ENCODE measurements at regions not wholly inside any gene's neighbourhood (a gene's known extent, or its start where the extent isn't known, plus 50 kb on each side); places are given as distances from the start of the nearest gene placed in this dataset.
A peak's percentile ranks its signal among the peaks of the same experiment; 100 is the strongest.

DNA sequence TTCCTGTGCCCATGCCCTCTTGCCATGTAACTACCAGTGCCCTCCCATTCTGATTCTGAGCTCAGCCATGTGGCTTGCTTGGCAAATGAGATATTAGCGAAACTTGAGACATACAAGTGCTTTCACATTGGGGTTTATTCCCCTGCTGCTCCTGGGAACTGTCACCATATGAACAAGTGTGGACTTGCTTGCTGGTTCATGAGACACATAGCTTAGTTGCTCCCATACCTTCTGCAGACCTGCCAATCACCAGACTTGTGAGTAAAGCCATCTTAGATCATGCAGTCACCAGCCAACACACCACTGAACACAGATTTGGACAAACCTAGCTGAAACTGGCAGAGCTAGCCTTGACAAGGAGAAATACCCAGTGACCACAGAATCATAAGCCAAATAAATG is 155.1 kb downstream of the SS18 start:
- no peaks in the 10 kb centered on the region for H4K20me1 ChIP-seq (ENCODE audit: insufficient read depth, low read length, poor library complexity, severe bottlenecking)
- H3F3A ChIP-seq (ENCODE audit: low read depth) = no peaks in the 10 kb centered on the region
- no peaks in the 10 kb centered on the region for H3K9me2 ChIP-seq (replicated peaks; ENCODE audit: low read depth, low read length)
- no peaks in the 10 kb centered on the region for H3K79me2 ChIP-seq (ENCODE audit: insufficient read depth, low read length)
- H2AFZ ChIP-seq (ENCODE audit: low read length) = no peak overlapping the region
- H3K9me3 ChIP-seq (ENCODE audit: insufficient read depth, low read depth, low read length) = no peaks in the 10 kb centered on the region
- H3K36me3 ChIP-seq (ENCODE audit: insufficient read depth, low read length) = no peaks in the 10 kb centered on the region
- H3K27me3 ChIP-seq (ENCODE audit: insufficient read depth, low read length, poor library complexity, severe bottlenecking) = no peaks in the 10 kb centered on the region
- TF ChIP-seq, protein P1, sequence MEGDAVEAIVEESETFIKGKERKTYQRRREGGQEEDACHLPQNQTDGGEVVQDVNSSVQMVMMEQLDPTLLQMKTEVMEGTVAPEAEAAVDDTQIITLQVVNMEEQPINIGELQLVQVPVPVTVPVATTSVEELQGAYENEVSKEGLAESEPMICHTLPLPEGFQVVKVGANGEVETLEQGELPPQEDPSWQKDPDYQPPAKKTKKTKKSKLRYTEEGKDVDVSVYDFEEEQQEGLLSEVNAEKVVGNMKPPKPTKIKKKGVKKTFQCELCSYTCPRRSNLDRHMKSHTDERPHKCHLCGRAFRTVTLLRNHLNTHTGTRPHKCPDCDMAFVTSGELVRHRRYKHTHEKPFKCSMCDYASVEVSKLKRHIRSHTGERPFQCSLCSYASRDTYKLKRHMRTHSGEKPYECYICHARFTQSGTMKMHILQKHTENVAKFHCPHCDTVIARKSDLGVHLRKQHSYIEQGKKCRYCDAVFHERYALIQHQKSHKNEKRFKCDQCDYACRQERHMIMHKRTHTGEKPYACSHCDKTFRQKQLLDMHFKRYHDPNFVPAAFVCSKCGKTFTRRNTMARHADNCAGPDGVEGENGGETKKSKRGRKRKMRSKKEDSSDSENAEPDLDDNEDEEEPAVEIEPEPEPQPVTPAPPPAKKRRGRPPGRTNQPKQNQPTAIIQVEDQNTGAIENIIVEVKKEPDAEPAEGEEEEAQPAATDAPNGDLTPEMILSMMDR (conservative IDR thresholded peaks at IDR 0.05; ENCODE audit: low read length) = no peak
- TF ChIP-seq EZH2phosphoT487 (IDR thresholded peaks at IDR 0.05; ENCODE audit: borderline replicate concordance) = no peak
- no peaks in the 10 kb centered on the region for H3K4me1 ChIP-seq (ENCODE audit: insufficient read depth, low read length, poor library complexity, severe bottlenecking)
- no peak overlapping the region for H3K4me2 ChIP-seq (ENCODE audit: low read depth, low read length, poor library complexity, severe bottlenecking)
- no peak overlapping the region for H3K4me3 ChIP-seq (ENCODE audit: low read length, poor library complexity, severe bottlenecking)
- H3K9ac ChIP-seq (ENCODE audit: low read depth, low read length, poor library complexity, severe bottlenecking) = no peak overlapping the region

DNA sequence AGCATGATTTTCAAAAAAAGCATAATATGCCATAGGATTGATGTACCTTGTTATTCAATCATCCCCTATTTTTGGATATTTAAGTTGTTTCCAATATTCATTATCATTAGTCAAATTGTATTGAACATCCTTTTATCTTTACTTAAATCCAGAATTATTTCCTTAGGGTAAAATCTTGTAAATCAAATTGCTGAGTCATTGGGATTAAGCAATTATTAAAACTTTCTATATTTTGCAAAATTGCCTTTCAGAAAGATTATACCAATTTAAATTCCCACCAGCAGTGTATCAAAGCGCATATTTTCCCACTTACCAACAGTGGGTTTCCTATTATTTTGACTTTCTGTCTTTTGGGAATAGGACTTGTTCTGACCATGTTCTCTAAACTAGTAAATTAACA is 159.3 kb downstream of the SS18 start:
- H3K9me3 ChIP-seq (ENCODE audit: insufficient read depth, low read depth, low read length) = no peaks in the 10 kb centered on the region
- H2AFZ ChIP-seq (ENCODE audit: low read length) = no peak overlapping the region
- no peak overlapping the region for H3K9ac ChIP-seq (ENCODE audit: low read depth, low read length, poor library complexity, severe bottlenecking)
- H3F3A ChIP-seq (ENCODE audit: low read depth) = no peaks in the 10 kb centered on the region
- no peaks in the 10 kb centered on the region for H3K27me3 ChIP-seq (ENCODE audit: insufficient read depth, low read length, poor library complexity, severe bottlenecking)
- no peaks in the 10 kb centered on the region for H3K9me2 ChIP-seq (replicated peaks; ENCODE audit: low read depth, low read length)
- H3K4me3 ChIP-seq (ENCODE audit: low read length, poor library complexity, severe bottlenecking) = no peak overlapping the region
- no peaks in the 10 kb centered on the region for H3K79me2 ChIP-seq (ENCODE audit: insufficient read depth, low read length)
- no peaks in the 10 kb centered on the region for H3K36me3 ChIP-seq (ENCODE audit: insufficient read depth, low read length)
- peaks cover 9% of the 10 kb centered on the region for H3K4me1 ChIP-seq (ENCODE audit: insufficient read depth, low read length, poor library complexity, severe bottlenecking)
- H4K20me1 ChIP-seq (ENCODE audit: insufficient read depth, low read length, poor library complexity, severe bottlenecking) = no peaks in the 10 kb centered on the region
- H3K4me2 ChIP-seq (ENCODE audit: low read depth, low read length, poor library complexity, severe bottlenecking) = no peak overlapping the region
- TF ChIP-seq, protein P1 (conservative IDR thresholded peaks at IDR 0.05; ENCODE audit: low read length) = no peak
- TF ChIP-seq EZH2phosphoT487 (IDR thresholded peaks at IDR 0.05; ENCODE audit: borderline replicate concordance) = no peak

DNA sequence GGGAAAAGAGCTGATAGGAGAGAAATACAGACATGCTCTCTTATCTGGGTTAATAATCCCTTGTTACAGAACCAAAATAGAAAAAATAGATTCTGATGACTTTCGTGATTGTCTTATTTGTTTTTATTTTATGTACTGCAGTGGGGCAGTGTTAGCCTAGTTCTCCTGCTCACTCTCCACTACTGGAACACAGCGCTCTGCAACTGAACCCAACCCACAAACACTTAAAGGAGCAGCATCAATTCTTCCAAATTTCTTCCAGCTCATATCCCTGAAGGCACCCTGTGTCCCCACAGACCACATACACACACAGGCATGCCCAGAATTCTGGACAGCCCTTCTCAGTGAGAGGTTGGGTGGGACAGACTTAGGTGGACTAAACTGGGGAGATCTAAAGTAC is 160.6 kb downstream of the SS18 start:
- Histone ChIP-seq H2AFZ (ENCODE audit: low read length) (0 out of 2 replicates have a peak overlapping the region, but pooled peaks have one; percentile 36), H3K9ac (ENCODE audit: low read depth, low read length, poor library complexity, severe bottlenecking) (no peak overlapping the region), H3K36me3 (ENCODE audit: insufficient read depth, low read length) (no peaks in the 10 kb centered on the region), H3K27me3 (ENCODE audit: insufficient read depth, low read length, poor library complexity, severe bottlenecking) (no peaks in the 10 kb centered on the region), H3K9me3 (ENCODE audit: insufficient read depth, low read depth, low read length) (no peaks in the 10 kb centered on the region), H3K4me2 (ENCODE audit: low read depth, low read length, poor library complexity, severe bottlenecking) (no peak overlapping the region), H3K4me3 (ENCODE audit: low read length, poor library complexity, severe bottlenecking) (no peak overlapping the region), H3K79me2 (ENCODE audit: insufficient read depth, low read length) (no peaks in the 10 kb centered on the region), H3F3A (ENCODE audit: low read depth) (no peaks in the 10 kb centered on the region), H3K9me2 (replicated peaks; ENCODE audit: low read depth, low read length) (no peaks in the 10 kb centered on the region), H3K4me1 (ENCODE audit: insufficient read depth, low read length, poor library complexity, severe bottlenecking) (peaks cover 9% of the 10 kb centered on the region), H4K20me1 (ENCODE audit: insufficient read depth, low read length, poor library complexity, severe bottlenecking) (no peaks in the 10 kb centered on the region)
- no peak for TF ChIP-seq EZH2phosphoT487 (IDR thresholded peaks at IDR 0.05; ENCODE audit: borderline replicate concordance)
- TF ChIP-seq, protein P1 (conservative IDR thresholded peaks at IDR 0.05; ENCODE audit: low read length) = no peak

Measured in Loucy (cell line).